OCI-LY7 (cell line): ENCODE measurements at regions not wholly inside any gene's neighbourhood (a gene's known extent, or its start where the extent isn't known, plus 50 kb on each side); places are given as distances from the start of the nearest gene placed in this dataset.

Experiments used
- BruUV-seq: library from RNA; stranded (reverse); fragments of 400-500 nt; replicated peaks from 2 replicates; lab custom pipeline; 2021; lab: Mats Ljungman, UMichigan
- CTCF ChIA-PET: fragments of 300-600 bp; sonication (Branson Sonifier 250); formaldehyde crosslinking; loops from one replicate; lab custom pipeline; 2022; ENCODE audit warnings: antibody characterized with exemption; ENCODE audit not compliant: unreplicated experiment; lab: Charles Lee
- POLR2A ChIA-PET: fragments of 300-600 bp; sonication (Branson Sonifier 250); formaldehyde crosslinking; loops from one replicate; lab custom pipeline; 2022; ENCODE audit warnings: antibody characterized with exemption; lab: Charles Lee
- DNase-seq: peaks from one replicate; pipeline ENCODE4 v3.0.0-alpha.2; 2015; ENCODE audit warnings: low spot score
- H2AFZ ChIP-seq: fragments of 200-600 bp; sonication (generic), shearing (Covaris generic); 2 replicates; pipeline ENCODE4 v1.6.1; 2014; ENCODE audit warnings: mild to moderate bottlenecking, antibody characterized with exemption, low read length, moderate library complexity
- H3K27ac ChIP-seq: fragments of 200-600 bp; sonication (generic); 2 replicates; pipeline ENCODE4 v1.5.1; 2014; ENCODE audit warnings: mixed run types, low read depth, mild to moderate bottlenecking, moderate library complexity, low read length, inconsistent platforms; ENCODE audit not compliant: poor library complexity, severe bottlenecking
- H3K36me3 ChIP-seq: fragments of 200-600 bp; sonication (generic); 2 replicates; pipeline ENCODE4 v1.6.1; 2014; ENCODE audit warnings: mild to moderate bottlenecking, antibody characterized with exemption, low read length, moderate library complexity, mixed read lengths; ENCODE audit not compliant: insufficient read depth
- H3K4me1 ChIP-seq: fragments of 200-600 bp; sonication (generic); 2 replicates; pipeline ENCODE4 v1.5.1; 2014; ENCODE audit warnings: mild to moderate bottlenecking, low read length; ENCODE audit not compliant: insufficient read depth, poor library complexity, severe bottlenecking
- H3K4me2 ChIP-seq: fragments of 200-600 bp; sonication (generic); 2 replicates; pipeline ENCODE4 v1.6.1; 2014; ENCODE audit warnings: mild to moderate bottlenecking, low read length
- H3K4me3 ChIP-seq: fragments of 200-600 bp; sonication (generic); 2 replicates; pipeline ENCODE4 v1.5.1; 2014; ENCODE audit warnings: mild to moderate bottlenecking, low read depth, low read length; ENCODE audit not compliant: poor library complexity, severe bottlenecking
- H3K79me2 ChIP-seq: fragments of 200-600 bp; sonication (generic); 2 replicates; pipeline ENCODE4 v1.6.1; 2016; ENCODE audit warnings: low read depth, mild to moderate bottlenecking, low read length, moderate library complexity, mixed read lengths; ENCODE audit not compliant: insufficient read depth
- H3K9me2 ChIP-seq: fragments of 200-600 bp; sonication (generic); 2 replicates; pipeline ENCODE4 v1.6.1; 2016; ENCODE audit warnings: mild to moderate bottlenecking, low read length, mixed read lengths; ENCODE audit not compliant: insufficient read depth
- H3K9me3 ChIP-seq: fragments of 200-600 bp; sonication (generic); 2 replicates; pipeline ENCODE4 v1.6.1; 2014; ENCODE audit warnings: mild to moderate bottlenecking, mixed run types, low read length, mixed read lengths
- H4K20me1 ChIP-seq: fragments of 200-600 bp; sonication (generic); 2 replicates; pipeline ENCODE4 v1.6.1; 2014; ENCODE audit warnings: mild to moderate bottlenecking, antibody characterized with exemption, low read length, moderate library complexity, mixed read lengths; ENCODE audit not compliant: insufficient read depth
- CTCF ChIP-seq: fragments of 200-600 bp; sonication (generic); conservative IDR thresholded peaks from 2 replicates; pipeline ENCODE4 v1.5.1; 2014; ENCODE audit warnings: mild to moderate bottlenecking, antibody characterized with exemption, low read length, moderate library complexity, mixed read lengths
- EZH2phosphoT487 ChIP-seq: fragments of 200-600 bp; sonication (generic); IDR thresholded peaks from 2 replicates; pipeline ENCODE4 v1.6.1; 2018; ENCODE audit warnings: low read depth, borderline replicate concordance, mild to moderate bottlenecking, mixed run types, antibody characterized with exemption, low read length, moderate library complexity, mixed read lengths
- intact Hi-C: fragments of 100-400 bp; cut with micrococcal nuclease; formaldehyde crosslinking; loops from one replicate; pipeline ENCODE4 v1.10.0; 2022; ENCODE audit not compliant: unreplicated experiment

GRCh38 chr16:16992975-16993765 is 477.6 kb downstream of the XYLT1 start:
- Histone ChIP-seq H4K20me1 (no peaks in the 10 kb centered on the region), H3K9me3 (no peaks in the 10 kb centered on the region), H3K36me3 (no peaks in the 10 kb centered on the region), H3K4me2 (peak overlapping the region; percentile 7), H3K4me1 (peaks cover 8% of the 10 kb centered on the region), H3K79me2 (no peaks in the 10 kb centered on the region), H3K9me2 (no peaks in the 10 kb centered on the region), H2AFZ (peak overlapping the region; percentile 27), H3K4me3 (no peak overlapping the region), H3K27ac (no peak overlapping the region)
- peak; percentile 13 for DNase-seq
- BruUV-seq = no TSS peak
- TF ChIP-seq EZH2phosphoT487 = no peak
- TF ChIP-seq CTCF = no peak
- intact Hi-C loops = no loop called here
- ChIA-PET POLR2A (no interaction called here), CTCF (no interaction called here)

- POLR2A ChIA-PET = no interaction called here
- Histone ChIP-seq H3K4me3 (no peak overlapping the region), H3K4me1 (peaks cover 8% of the 10 kb centered on the region), H2AFZ (no peak overlapping the region), H3K79me2 (no peaks in the 10 kb centered on the region), H3K9me2 (no peaks in the 10 kb centered on the region), H4K20me1 (no peaks in the 10 kb centered on the region), H3K9me3 (no peaks in the 10 kb centered on the region), H3K36me3 (no peaks in the 10 kb centered on the region), H3K27ac (no peak overlapping the region), H3K4me2 (no peak overlapping the region)
- CTCF ChIA-PET = no interaction called here
- TF ChIP-seq EZH2phosphoT487 (no peak), CTCF (no peak)
- BruUV-seq = no TSS peak
- intact Hi-C loops = no loop called here
- no peak for DNase-seq
Observed at GRCh38 chr16:16994831-16995230, 475.9 kb downstream of the XYLT1 start.

- intact Hi-C loops = no loop called here
- TF ChIP-seq EZH2phosphoT487 (no peak), CTCF (0 out of 2 replicates have a peak, but pooled peaks have one; percentile 13)
- H2AFZ ChIP-seq = no peak overlapping the region
- H3K4me1 ChIP-seq = peaks cover 8% of the 10 kb centered on the region
- H3K27ac ChIP-seq = no peak overlapping the region
- ChIA-PET CTCF (no interaction called here), POLR2A (no interaction called here)
- BruUV-seq = no TSS peak
- no peaks in the 10 kb centered on the region for H4K20me1 ChIP-seq
- H3K9me3 ChIP-seq = no peaks in the 10 kb centered on the region
- no peak for DNase-seq
- H3K4me2 ChIP-seq = no peak overlapping the region
- H3K79me2 ChIP-seq = no peaks in the 10 kb centered on the region
- no peaks in the 10 kb centered on the region for H3K9me2 ChIP-seq
- H3K4me3 ChIP-seq = no peak overlapping the region
- no peaks in the 10 kb centered on the region for H3K36me3 ChIP-seq
Observed at GRCh38 chr16:16996827-16997226, 473.9 kb downstream of the XYLT1 start.
